ENCODE measurements at regions not wholly inside any gene's neighbourhood (a gene's known extent, or its start where the extent isn't known, plus 50 kb on each side); places are given as distances from the start of the nearest gene placed in this dataset.

DNA sequence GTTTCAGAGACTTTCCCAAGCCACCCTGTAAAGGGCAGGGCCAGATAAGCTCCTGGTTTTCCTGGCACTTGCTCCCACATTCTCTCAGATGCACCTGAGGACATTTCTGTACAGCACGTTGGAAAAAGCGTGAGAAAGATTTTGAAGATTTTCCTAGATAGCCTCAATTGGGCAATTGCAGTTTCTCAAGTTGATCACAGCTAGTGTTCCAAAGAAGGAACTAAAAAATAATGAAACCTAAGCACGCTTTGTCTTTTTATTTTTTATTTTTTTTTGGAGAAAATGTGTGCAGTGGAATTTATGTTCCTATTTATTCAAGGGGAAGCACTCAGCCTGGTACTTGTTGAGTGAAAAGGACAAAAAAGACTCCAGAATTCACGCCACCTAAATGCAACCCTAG is 429.1 kb downstream of the RNF144A start:
- Histone ChIP-seq H3K4me1 (ENCODE audit: control insufficient read depth, insufficient read depth, low read length) (no peaks in the 10 kb centered on the region), H3K27ac (ENCODE audit: extremely low read depth, low read depth, low read length) (no peak overlapping the region)
- CTCF ChIA-PET: interaction anchor here (0.6 kb wide), 1 partner anchor 11 kb away, joined by 3 read pairs; no protein-coding TSS in a partner anchor

More for the DNA sequence above, 429.1 kb downstream of the RNF144A start:
- H3K4me3 ChIP-seq (ENCODE audit: low read depth, low read length): no peak overlapping the region
- H3K36me3 ChIP-seq (ENCODE audit: control insufficient read depth in 2 of 2, insufficient read depth in 1 of 2, low read length in 2 of 2): no peaks in the 10 kb centered on the region
- H3K9me3 ChIP-seq (ENCODE audit: control insufficient read depth, insufficient read depth, low read depth, low read length): no peaks in the 10 kb centered on the region
- POLR2A ChIA-PET: no interaction called here
- TF ChIP-seq RBAK (tag by site-specific recombination; IDR thresholded peaks at IDR 0.05) (no peak), ZNF175 (tag by site-specific recombination; IDR thresholded peaks at IDR 0.05) (no peak), SALL2 (tag by site-specific recombination; IDR thresholded peaks at IDR 0.05; ENCODE audit: borderline replicate concordance) (no peak), ZNF501 (tag by site-specific recombination; IDR thresholded peaks at IDR 0.05) (no peak), PRDM2 (tag by site-specific recombination; IDR thresholded peaks at IDR 0.05; ENCODE audit: borderline replicate concordance) (no peak), ZNF391 (tag by site-specific recombination; IDR thresholded peaks at IDR 0.05; ENCODE audit: borderline replicate concordance, low read depth) (no peak), ZNF155 (tag by site-specific recombination; IDR thresholded peaks at IDR 0.05) (no peak), ZNF660 (tag by site-specific recombination; IDR thresholded peaks at IDR 0.05) (no peak), OSR2 (tag by site-specific recombination; IDR thresholded peaks at IDR 0.05) (no peak), ZNF701 (tag by site-specific recombination; IDR thresholded peaks at IDR 0.05) (no peak), ZBTB26 (tag by site-specific recombination; optimal IDR thresholded peaks at IDR 0.05) (no peak), ZNF280C (tag by site-specific recombination; IDR thresholded peaks at IDR 0.05) (no peak), ZNF561 (tag by site-specific recombination; IDR thresholded peaks at IDR 0.05; ENCODE audit: borderline replicate concordance) (no peak), ZNF335 (tag by site-specific recombination; conservative IDR thresholded peaks at IDR 0.05) (no peak)
- TF ChIP-seq, protein P1, sequence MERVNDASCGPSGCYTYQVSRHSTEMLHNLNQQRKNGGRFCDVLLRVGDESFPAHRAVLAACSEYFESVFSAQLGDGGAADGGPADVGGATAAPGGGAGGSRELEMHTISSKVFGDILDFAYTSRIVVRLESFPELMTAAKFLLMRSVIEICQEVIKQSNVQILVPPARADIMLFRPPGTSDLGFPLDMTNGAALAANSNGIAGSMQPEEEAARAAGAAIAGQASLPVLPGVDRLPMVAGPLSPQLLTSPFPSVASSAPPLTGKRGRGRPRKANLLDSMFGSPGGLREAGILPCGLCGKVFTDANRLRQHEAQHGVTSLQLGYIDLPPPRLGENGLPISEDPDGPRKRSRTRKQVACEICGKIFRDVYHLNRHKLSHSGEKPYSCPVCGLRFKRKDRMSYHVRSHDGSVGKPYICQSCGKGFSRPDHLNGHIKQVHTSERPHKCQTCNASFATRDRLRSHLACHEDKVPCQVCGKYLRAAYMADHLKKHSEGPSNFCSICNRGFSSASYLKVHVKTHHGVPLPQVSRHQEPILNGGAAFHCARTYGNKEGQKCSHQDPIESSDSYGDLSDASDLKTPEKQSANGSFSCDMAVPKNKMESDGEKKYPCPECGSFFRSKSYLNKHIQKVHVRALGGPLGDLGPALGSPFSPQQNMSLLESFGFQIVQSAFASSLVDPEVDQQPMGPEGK (tag by site-specific recombination; IDR thresholded peaks at IDR 0.05): no peak
